ENCODE measurements at regions not wholly inside any gene's neighbourhood (a gene's known extent, or its start where the extent isn't known, plus 50 kb on each side); places are given as distances from the start of the nearest gene placed in this dataset.

GRCh38 chr11:120055646-120056045 lies 82.3 kb downstream of the TRIM29 start:
- TF ChIP-seq CTCF (IDR thresholded peaks at IDR 0.05) (no peak), POLR2A (IDR thresholded peaks at IDR 0.05) (no peak), POLR2AphosphoS5 (IDR thresholded peaks at IDR 0.05; ENCODE audit: insufficient read depth in 1 of 2, low read depth in 1 of 2) (peak in 1 of 2 donors; percentile 23)
